H9 (cell line): ENCODE measurements at regions not wholly inside any gene's neighbourhood (a gene's known extent, or its start where the extent isn't known, plus 50 kb on each side); places are given as distances from the start of the nearest gene placed in this dataset.

Experiments used
- DNase-seq: peaks from one replicate; pipeline ENCODE4 v3.0.0-alpha.2; 2017
- H2AFZ ChIP-seq: one replicate; pipeline ENCODE4 v1.6.1; 2013; ENCODE audit warnings: mild to moderate bottlenecking, low read length, control low read depth, moderate library complexity
- H2AK5ac ChIP-seq: 2 replicates; pipeline ENCODE4 v1.6.1; 2013; ENCODE audit warnings: low read length, control low read depth, mixed read lengths; ENCODE audit not compliant: insufficient read length
- H2BK120ac ChIP-seq: one replicate; pipeline ENCODE4 v1.6.1; 2013; ENCODE audit warnings: low read depth, mild to moderate bottlenecking, low read length, control low read depth, inconsistent platforms; ENCODE audit not compliant: poor library complexity, severe bottlenecking
- H2BK12ac ChIP-seq: 2 replicates; pipeline ENCODE4 v1.6.1; 2013; ENCODE audit warnings: low read length, control low read depth, mixed read lengths, low read depth; ENCODE audit not compliant: insufficient read length
- H2BK15ac ChIP-seq: 2 replicates; pipeline ENCODE4 v1.6.1; 2013; ENCODE audit warnings: low read depth, low read length, control low read depth
- H2BK20ac ChIP-seq: one replicate; pipeline ENCODE4 v1.6.1; 2013; ENCODE audit warnings: low read depth, mild to moderate bottlenecking, low read length, control low read depth, inconsistent platforms; ENCODE audit not compliant: poor library complexity, severe bottlenecking
- H2BK5ac ChIP-seq: 2 replicates; pipeline ENCODE4 v1.6.1; 2013; ENCODE audit warnings: low read length, control low read depth, mixed read lengths; ENCODE audit not compliant: insufficient read length
- H3K14ac ChIP-seq: 2 replicates; pipeline ENCODE4 v1.6.1; 2013; ENCODE audit warnings: low read length, control low read depth; ENCODE audit not compliant: insufficient read depth
- H3K18ac ChIP-seq: 2 replicates; pipeline ENCODE4 v1.6.1; 2013; ENCODE audit warnings: low read depth, mild to moderate bottlenecking, mixed read lengths, low read length, control low read depth; ENCODE audit not compliant: insufficient read length
- H3K23ac ChIP-seq: 2 replicates; pipeline ENCODE4 v1.6.1; 2013; ENCODE audit warnings: low read length, control low read depth, mixed read lengths, low read depth; ENCODE audit not compliant: insufficient read length
- H3K23me2 ChIP-seq: 2 replicates; pipeline ENCODE4 v1.6.1; 2013; ENCODE audit warnings: low read depth, mild to moderate bottlenecking, mixed read lengths, low read length, control low read depth; ENCODE audit not compliant: insufficient read length, poor library complexity, severe bottlenecking
- H3K27ac ChIP-seq: 2 replicates; pipeline ENCODE4 v1.5.1; 2013; ENCODE audit warnings: low read length, control low read depth, mixed read lengths, low read depth; ENCODE audit not compliant: insufficient read length
- H3K27me3 ChIP-seq: 2 replicates; pipeline ENCODE4 v1.6.1; 2013; ENCODE audit warnings: low read length, control low read depth, inconsistent platforms; ENCODE audit not compliant: insufficient read depth
- H3K4ac ChIP-seq: 2 replicates; pipeline ENCODE4 v1.6.1; 2013; ENCODE audit warnings: low read depth, mild to moderate bottlenecking, control low read depth, inconsistent platforms, low read length, moderate library complexity
- H3K4me1 ChIP-seq: 2 replicates; pipeline ENCODE4 v1.6.1; 2013; ENCODE audit warnings: low read length, control low read depth, inconsistent platforms; ENCODE audit not compliant: insufficient read depth
- H3K4me2 ChIP-seq: 2 replicates; pipeline ENCODE4 v1.6.1; 2013; ENCODE audit warnings: low read length, control low read depth, mixed read lengths; ENCODE audit not compliant: insufficient read length, insufficient read depth
- H3K56ac ChIP-seq: 2 replicates; pipeline ENCODE4 v1.6.1; 2013; ENCODE audit warnings: low read depth, mild to moderate bottlenecking, mixed read lengths, low read length, control low read depth; ENCODE audit not compliant: insufficient read length
- H3K79me1 ChIP-seq: 2 replicates; pipeline ENCODE4 v1.6.1; 2013; ENCODE audit warnings: low read depth, mild to moderate bottlenecking, moderate library complexity, low read length, control low read depth, inconsistent platforms; ENCODE audit not compliant: insufficient read depth, poor library complexity, severe bottlenecking
- H3K79me2 ChIP-seq: 2 replicates; pipeline ENCODE4 v1.6.1; 2013; ENCODE audit warnings: low read length, control low read depth, inconsistent platforms; ENCODE audit not compliant: insufficient read depth
- H3K9ac ChIP-seq: 2 replicates; pipeline ENCODE4 v1.6.1; 2013; ENCODE audit warnings: low read length, control low read depth, mixed read lengths; ENCODE audit not compliant: insufficient read length; ENCODE audit errors: extremely low read depth
- H3K9me3 ChIP-seq: one replicate; pipeline ENCODE4 v1.6.1; 2013; ENCODE audit warnings: low read depth, low read length, inconsistent platforms; ENCODE audit not compliant: control insufficient read depth
- H3T11ph ChIP-seq: one replicate; pipeline ENCODE4 v1.6.1; 2013; ENCODE audit warnings: mild to moderate bottlenecking, low read length, control low read depth, inconsistent platforms
- H4K20me1 ChIP-seq: one replicate; pipeline ENCODE4 v1.6.1; 2013; ENCODE audit not compliant: control insufficient read depth, insufficient read length, insufficient read depth
- H4K5ac ChIP-seq: 2 replicates; pipeline ENCODE4 v1.6.1; 2013; ENCODE audit warnings: low read depth, mild to moderate bottlenecking, mixed read lengths, low read length, control low read depth; ENCODE audit not compliant: insufficient read length
- H4K8ac ChIP-seq: replicated peaks from 2 replicates; pipeline ENCODE4 v1.6.1; 2013; ENCODE audit warnings: low read length, control low read depth, mixed read lengths, low read depth; ENCODE audit not compliant: insufficient read length
- H4K91ac ChIP-seq: 2 replicates; pipeline ENCODE4 v1.6.1; 2013; ENCODE audit warnings: low read depth, mild to moderate bottlenecking, moderate library complexity, mixed read lengths, low read length, control low read depth; ENCODE audit not compliant: insufficient read length
- H3K27ac Mint-ChIP-seq, 3 experiments: 2 replicates in 2 of 3; 3 replicates in 1 of 3; pipeline ENCODE4 v1.8.0; 2020 to 2021; ENCODE audit warnings: mixed read lengths in 3 of 3, mild to moderate bottlenecking in 1 of 3, moderate library complexity in 1 of 3
- H3K27me3 Mint-ChIP-seq: 2 replicates; pipeline ENCODE4 v1.8.0; 2021; ENCODE audit warnings: low read depth, mild to moderate bottlenecking, moderate library complexity, mixed read lengths
- H3K36me3 Mint-ChIP-seq, 3 experiments: 2 replicates in 2 of 3; 3 replicates in 1 of 3; pipeline ENCODE4 v1.8.0; 2020 to 2021; ENCODE audit warnings: low read depth in 3 of 3, mixed read lengths in 3 of 3; ENCODE audit not compliant: insufficient read depth in 1 of 3
- H3K4me1 Mint-ChIP-seq, 2 experiments: 2 replicates each; pipeline ENCODE4 v1.8.0; 2020; ENCODE audit warnings: mixed read lengths in 2 of 2
- H3K4me3 Mint-ChIP-seq, 2 experiments: 2 replicates in 1 of 2; 3 replicates in 1 of 2; pipeline ENCODE4 v1.8.0; 2020 to 2021; ENCODE audit warnings: mild to moderate bottlenecking in 2 of 2, mixed read lengths in 2 of 2, moderate library complexity in 1 of 2
- H3K9me3 Mint-ChIP-seq, 2 experiments: 2 replicates in 1 of 2; 3 replicates in 1 of 2; pipeline ENCODE4 v1.8.0; 2020; ENCODE audit warnings: mild to moderate bottlenecking in 2 of 2, mixed read lengths in 2 of 2, moderate library complexity in 1 of 2
- CTCF ChIP-seq: fragments of 200-600 bp; sonication (generic); conservative IDR thresholded peaks from 3 replicates; pipeline ENCODE4 v1.8.0; 2021; ENCODE audit warnings: antibody characterized with exemption, mild to moderate bottlenecking

- Histone ChIP-seq H3K23me2 (no peaks in the 10 kb centered on the region), H3K18ac (no peak overlapping the region), H2BK20ac (no peak overlapping the region), H3K23ac (no peak overlapping the region), H3K9ac (no peak overlapping the region), H3T11ph (no peak overlapping the region), H3K27me3 (no peaks in the 10 kb centered on the region), H4K8ac (no peak overlapping the region), H2BK5ac (no peak overlapping the region), H2AFZ (no peak overlapping the region), H4K5ac (no peak overlapping the region), H3K56ac (no peak overlapping the region), H3K4ac (no peak overlapping the region), H3K9me3 (no peaks in the 10 kb centered on the region), H4K91ac (no peak overlapping the region), H3K14ac (no peak overlapping the region), H2AK5ac (no peak overlapping the region), H2BK15ac (no peak overlapping the region), H4K20me1 (no peaks in the 10 kb centered on the region), H3K79me2 (no peaks in the 10 kb centered on the region), H3K27ac (no peak overlapping the region), H2BK120ac (no peak overlapping the region), H3K4me1 (no peaks in the 10 kb centered on the region), H3K79me1 (no peaks in the 10 kb centered on the region), H2BK12ac (no peak overlapping the region), H3K4me2 (no peak overlapping the region)
- Mint-ChIP-seq H3K27me3 (no peaks in the 10 kb centered on the region), H3K4me3 (no peak overlapping the region), H3K27ac (no peak overlapping the region), H3K36me3 (no peaks in the 10 kb centered on the region), H3K9me3 (no peaks in the 10 kb centered on the region), H3K4me1 (no peaks in the 10 kb centered on the region)
- TF ChIP-seq CTCF, result no peak
- no peak for DNase-seq
Measured at GRCh38 chr3:146830231-146830630, 225.1 kb upstream of the PLSCR5 start.
